Spleen (tissue), 11 donors: ENCODE measurements at regions not wholly inside any gene's neighbourhood (a gene's known extent, or its start where the extent isn't known, plus 50 kb on each side); places are given as distances from the start of the nearest gene placed in this dataset.

Experiments
- DNase-seq: peaks from one replicate; pipeline ENCODE4 v3.0.0-alpha.2; 2020
- H3K27ac ChIP-seq, 8 donors: fragments of 200-600 bp; sonication (generic) in 7 of 8; 1 replicate in 4 of 8; 2 replicates in 4 of 8; pipeline versions ENCODE4 v1.5.0 to v1.8.0; 2016 to 2021; ENCODE audit warnings: inconsistent platforms in 4 of 8, mild to moderate bottlenecking in 4 of 8, moderate library complexity in 1 of 8
- H3K27me3 ChIP-seq, 7 donors: fragments of 200-600 bp; sonication (generic) in 6 of 7; replicated peaks in 1 of 7; 1 replicate in 4 of 7; 2 replicates in 3 of 7; pipeline versions ENCODE4 v1.5.0 to v1.8.0; 2016 to 2021; ENCODE audit warnings: inconsistent platforms in 3 of 7, mild to moderate bottlenecking in 1 of 7
- H3K36me3 ChIP-seq, 6 donors: fragments of 200-600 bp; sonication (generic) in 5 of 6; 1 replicate in 4 of 6; 2 replicates in 2 of 6; pipeline versions ENCODE4 v1.5.0 to v1.8.0; 2016 to 2021; ENCODE audit warnings: inconsistent platforms in 2 of 6
- H3K4me1 ChIP-seq, 6 donors: fragments of 200-600 bp; sonication (generic) in 5 of 6; 1 replicate in 3 of 6; 2 replicates in 3 of 6; pipeline versions ENCODE4 v1.5.0 to v1.8.0; 2016 to 2021; ENCODE audit warnings: inconsistent platforms in 3 of 6
- H3K4me3 ChIP-seq, 8 donors: fragments of 200-600 bp; sonication (generic) in 7 of 8; 1 replicate in 4 of 8; 2 replicates in 4 of 8; pipeline versions ENCODE4 v1.5.0 to v1.8.0; 2016 to 2021; ENCODE audit warnings: inconsistent platforms in 4 of 8, mild to moderate bottlenecking in 4 of 8, moderate library complexity in 2 of 8
- H3K9me3 ChIP-seq, 8 donors: fragments of 200-600 bp; sonication (generic) in 7 of 8; 1 replicate in 4 of 8; 2 replicates in 4 of 8; pipeline versions ENCODE4 v1.5.0 to v1.8.0; 2016 to 2021; ENCODE audit warnings: inconsistent platforms in 4 of 8
- CTCF ChIP-seq, 11 experiments: fragments of 200-600 bp in 7 of 11; fragments of 450-650 bp in 4 of 11; sonication (generic) in 4 of 11; IDR thresholded peaks in 8 of 11; conservative IDR thresholded peaks in 3 of 11; 1 replicate in 7 of 11; 2 replicates in 4 of 11; pipeline versions ENCODE4 v1.4.0 to v1.8.0; 2016 to 2021; ENCODE audit warnings: antibody characterized with exemption in 11 of 11, inconsistent platforms in 4 of 11, mild to moderate bottlenecking in 1 of 11
- POLR2A ChIP-seq, 3 donors: fragments of 450-650 bp; IDR thresholded peaks; one replicate each; pipeline ENCODE4 v1.5.1; 2017; ENCODE audit warnings: antibody characterized with exemption in 3 of 3, mild to moderate bottlenecking in 1 of 3
- POLR2AphosphoS5 ChIP-seq, 3 donors: sonication (generic); formaldehyde crosslinking; IDR thresholded peaks; one replicate each; pipeline ENCODE4 v1.5.1; 2017; ENCODE audit warnings: antibody characterized with exemption in 3 of 3
- WGBS, 5 donors: extraction: QIAGEN DNeasy Blood & Tissue Kit in 3 of 5; methylation state at CpG; one replicate each; pipeline versions ENCODE4 v1.1.5 to v1.1.7; 2013 to 2018; 5-methylcytosine and 5-hydroxymethylcytosine counted together
- intact Hi-C: fragments of 100-400 bp; cut with DNase I; formaldehyde crosslinking; loops from one replicate; pipeline ENCODE4 v1.15.0; 2023; ENCODE audit warnings: low total_unique reads
- donor health status: healthy with polysubstance abuse.
- donor health status: DM: no; HTN: no; CAD: no; lungs with moderate emphysema.
- donor health status: DM: no; HTN: no; CAD: no.
- donor health status: Bipolar disorder and iron deficiency.
- donor health status: healthy.
- donor health status: DM: no; HTN: no; CAD: no.
- donor health status: DM: yes; HTN: yes; CAD: no.

- Histone ChIP-seq H3K27ac (no peak overlapping the region), H3K9me3 (peaks cover 0 to 11% (median 0%) of the 10 kb centered on the region in 8 donors), H3K4me3 (no peak overlapping the region), H3K4me1 (no peaks in the 10 kb centered on the region), H3K27me3 (no peaks in the 10 kb centered on the region), H3K36me3 (no peaks in the 10 kb centered on the region)
- TF ChIP-seq CTCF (IDR thresholded peaks at IDR 0.05 in 8 of 11, conservative IDR thresholded peaks at IDR 0.05 in 3 of 11) (no peak), POLR2A (IDR thresholded peaks at IDR 0.05) (no peak), POLR2AphosphoS5 (IDR thresholded peaks at IDR 0.05) (no peak)
- intact Hi-C loops, result no loop called here
- DNase-seq, result no peak
These were observed 508.8 kb upstream of the CDH8 start for GRCh38 chr16:62545039-62545438.

- Histone ChIP-seq H3K27me3 (no peaks in the 10 kb centered on the region), H3K4me3 (no peak overlapping the region), H3K9me3 (peaks cover 0 to 9% (median 0%) of the 10 kb centered on the region in 8 donors), H3K36me3 (no peaks in the 10 kb centered on the region), H3K4me1 (no peaks in the 10 kb centered on the region), H3K27ac (peak overlapping the region in 1 of 8 donors; percentile 7)
- TF ChIP-seq POLR2AphosphoS5 (IDR thresholded peaks at IDR 0.05) (no peak), POLR2A (IDR thresholded peaks at IDR 0.05) (no peak), CTCF (IDR thresholded peaks at IDR 0.05 in 8 of 11, conservative IDR thresholded peaks at IDR 0.05 in 3 of 11) (no peak)
- DNase-seq, result no peak
- 52 to 69% (median 62%) methylated on average over 1 of the region's 1 CpG for WGBS, 5 donors
- intact Hi-C loops, result no loop called here
These were observed 507.3 kb upstream of the CDH8 start for GRCh38 chr16:62543516-62543915.

- Histone ChIP-seq H3K36me3 (no peaks in the 10 kb centered on the region), H3K4me3 (no peak overlapping the region), H3K4me1 (no peaks in the 10 kb centered on the region), H3K9me3 (peaks cover 0 to 9% (median 0%) of the 10 kb centered on the region in 8 donors), H3K27me3 (no peaks in the 10 kb centered on the region), H3K27ac (no peak overlapping the region)
- no peak for DNase-seq
- intact Hi-C loops, result no loop called here
- 83 to 91% (median 84%) methylated on average over 1 of the region's 1 CpG for WGBS, 5 donors
- no peak for TF ChIP-seq POLR2AphosphoS5 (IDR thresholded peaks at IDR 0.05)
These were observed 503.4 kb upstream of the CDH8 start for GRCh38 chr16:62539657-62540056.

- H3K27ac ChIP-seq, result no peak overlapping the region
- H3K4me1 ChIP-seq, result no peaks in the 10 kb centered on the region
- H3K36me3 ChIP-seq, result no peaks in the 10 kb centered on the region
- TF ChIP-seq CTCF (IDR thresholded peaks at IDR 0.05 in 8 of 11, conservative IDR thresholded peaks at IDR 0.05 in 3 of 11) (no peak), POLR2AphosphoS5 (IDR thresholded peaks at IDR 0.05) (no peak), POLR2A (IDR thresholded peaks at IDR 0.05) (no peak)
- 68 to 86% (median 80%) methylated on average over 3 of the region's 3 CpGs for WGBS, 5 donors
- no peaks in the 10 kb centered on the region for H3K27me3 ChIP-seq
- intact Hi-C loops, result no loop called here
- DNase-seq, result no peak
- H3K4me3 ChIP-seq, result no peak overlapping the region
- peaks cover 0 to 15% (median 0%) of the 10 kb centered on the region in 8 donors for H3K9me3 ChIP-seq
These were observed 494.2 kb upstream of the CDH8 start for GRCh38 chr16:62530426-62530825.

- Histone ChIP-seq H3K27me3 (no peaks in the 10 kb centered on the region), H3K4me1 (no peaks in the 10 kb centered on the region), H3K36me3 (no peaks in the 10 kb centered on the region), H3K4me3 (no peak overlapping the region), H3K27ac (no peak overlapping the region), H3K9me3 (peaks cover 0 to 9% (median 0%) of the 10 kb centered on the region in 8 donors)
- no peak for TF ChIP-seq CTCF (IDR thresholded peaks at IDR 0.05 in 8 of 11, conservative IDR thresholded peaks at IDR 0.05 in 3 of 11)
- no peak for TF ChIP-seq POLR2AphosphoS5 (IDR thresholded peaks at IDR 0.05)
- TF ChIP-seq POLR2A (IDR thresholded peaks at IDR 0.05), result no peak
- WGBS, 5 donors, result 27 to 53% (median 33%) methylated on average over 1 of the region's 1 CpG
- intact Hi-C loops, result no loop called here
- DNase-seq, result no peak
These were observed 479.8 kb upstream of the CDH8 start for GRCh38 chr16:62516001-62516400.
